ENCODE measurements at regions not wholly inside any gene's neighbourhood (a gene's known extent, or its start where the extent isn't known, plus 50 kb on each side); places are given as distances from the start of the nearest gene placed in this dataset.
A peak's percentile ranks its signal among the peaks of the same experiment; 100 is the strongest.
"Not testable (repeated sequence)": the region's sequence is repeated elsewhere in the genome, so short reads cannot be mapped to it uniquely, and the experiment has no call there.

DNA sequence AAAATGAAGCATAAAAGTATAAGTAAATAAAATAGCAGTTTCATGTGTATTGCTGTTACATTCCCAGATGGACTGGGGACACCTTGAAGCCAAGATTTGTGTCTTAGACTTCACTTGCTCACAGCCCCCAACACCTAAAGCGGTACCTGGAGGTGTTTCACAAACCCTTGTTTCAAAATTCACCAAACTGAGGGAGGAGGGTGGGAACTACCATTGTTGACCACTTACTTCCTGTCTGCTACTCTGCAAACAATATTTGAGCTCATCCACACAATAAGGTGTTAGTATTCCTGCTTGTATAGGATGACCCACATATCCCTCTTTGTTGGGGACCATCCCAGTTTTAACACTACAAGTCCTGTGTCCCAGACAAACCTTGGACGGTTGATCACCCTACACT is 115.9 kb upstream of the SYT6 start:
- no peak for DNase-seq

GRCh38 chr1:114263343-114263742 is 109.7 kb upstream of the SYT6 start:
- DNase-seq = no peak

- DNase-seq = no peak
Measured at GRCh38 chr1:114262337-114262736, 108.7 kb upstream of the SYT6 start.

DNA sequence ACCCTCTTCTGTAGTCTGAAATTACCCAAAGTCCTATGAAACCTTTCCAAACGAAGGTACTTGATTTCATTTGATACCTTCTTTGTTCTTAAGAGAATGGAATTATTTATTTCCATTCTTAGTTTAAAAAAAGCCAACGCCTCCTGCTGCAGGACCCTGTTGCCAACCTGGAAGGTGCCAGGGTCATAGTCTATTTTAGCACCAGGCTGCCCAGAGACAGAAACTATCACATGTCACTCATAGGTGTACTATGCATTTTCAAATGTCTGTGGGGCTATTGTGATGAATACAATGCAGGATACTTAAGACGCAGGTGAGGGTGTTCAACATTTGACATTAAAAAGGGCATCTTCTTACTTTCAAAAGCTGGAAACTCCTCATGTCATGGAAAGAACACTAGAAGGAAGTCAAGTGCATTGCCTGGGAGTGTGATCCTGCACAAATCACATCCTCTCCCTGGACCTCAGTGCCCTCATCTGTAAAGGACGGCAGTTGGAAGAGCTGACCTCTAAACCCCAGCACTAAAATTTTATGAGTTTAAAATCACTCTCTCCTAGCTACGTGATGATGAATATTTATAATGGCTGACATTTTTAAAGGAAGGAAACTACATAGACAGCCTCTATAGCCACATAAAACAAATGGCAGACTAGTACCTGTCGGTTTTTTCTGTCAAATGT is 107.3 kb upstream of the SYT6 start:
- DNase-seq = no peak

DNA sequence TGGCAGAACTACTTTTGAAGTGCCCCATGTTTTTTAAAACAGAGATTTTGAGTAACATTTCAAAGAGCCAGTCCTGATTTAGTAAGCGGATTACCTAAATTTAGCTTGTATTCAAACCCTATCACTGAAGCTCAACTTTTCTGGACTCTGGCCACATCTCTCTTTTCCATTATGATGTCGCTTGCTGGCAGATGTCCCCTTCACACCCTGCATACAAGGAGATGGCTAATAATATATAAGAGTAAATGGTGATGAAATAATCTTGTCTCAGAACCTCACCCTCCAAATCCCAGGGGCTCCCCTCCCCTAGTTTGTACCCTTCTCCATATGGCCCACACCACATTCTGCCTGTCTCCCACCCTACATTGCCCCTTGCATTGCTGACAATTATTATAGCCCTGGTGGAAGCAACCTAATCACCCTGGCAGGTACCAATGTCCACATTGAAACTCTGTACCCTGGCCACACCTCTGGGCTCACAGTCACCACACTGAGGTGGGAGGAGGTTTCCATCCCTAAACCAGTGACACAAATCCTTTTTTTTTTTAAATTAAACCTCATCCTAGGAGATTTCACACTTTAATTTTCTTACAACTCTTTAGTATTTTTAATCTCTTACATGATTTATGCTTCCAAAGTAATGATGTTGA is 106.0 kb upstream of the SYT6 start:
- no peak for DNase-seq

GRCh38 chr1:114258633-114259032 is 105.0 kb upstream of the SYT6 start:
- no peak for DNase-seq

- DNase-seq = no peak
Measured at GRCh38 chr1:114258074-114258473, 104.4 kb upstream of the SYT6 start.

DNA sequence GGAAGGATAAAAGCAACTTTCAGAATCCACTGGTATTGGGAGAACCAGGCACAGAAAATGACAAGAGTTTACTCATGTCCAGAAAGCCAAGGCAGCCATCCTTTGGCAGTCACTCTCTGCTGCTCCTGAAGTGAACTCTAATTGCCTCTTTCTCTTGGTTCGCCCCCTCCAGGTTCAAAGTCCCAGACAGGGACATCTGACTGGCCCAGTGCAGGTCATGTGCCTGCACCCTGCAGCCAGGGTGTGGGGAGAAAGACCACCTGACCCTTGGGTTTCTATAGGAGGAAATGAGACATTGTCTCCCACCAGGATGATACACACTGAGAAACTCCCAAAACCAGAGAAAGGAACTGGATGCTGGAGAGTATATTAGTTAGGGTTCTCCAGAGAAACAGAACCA is 103.9 kb upstream of the SYT6 start:
- DNase-seq = no peak

GRCh38 chr1:114253900-114254299 is 100.2 kb upstream of the SYT6 start:
- no peak for DNase-seq

GRCh38 chr1:114251573-114251939 is 97.9 kb upstream of the SYT6 start:
- no peak for DNase-seq

DNA sequence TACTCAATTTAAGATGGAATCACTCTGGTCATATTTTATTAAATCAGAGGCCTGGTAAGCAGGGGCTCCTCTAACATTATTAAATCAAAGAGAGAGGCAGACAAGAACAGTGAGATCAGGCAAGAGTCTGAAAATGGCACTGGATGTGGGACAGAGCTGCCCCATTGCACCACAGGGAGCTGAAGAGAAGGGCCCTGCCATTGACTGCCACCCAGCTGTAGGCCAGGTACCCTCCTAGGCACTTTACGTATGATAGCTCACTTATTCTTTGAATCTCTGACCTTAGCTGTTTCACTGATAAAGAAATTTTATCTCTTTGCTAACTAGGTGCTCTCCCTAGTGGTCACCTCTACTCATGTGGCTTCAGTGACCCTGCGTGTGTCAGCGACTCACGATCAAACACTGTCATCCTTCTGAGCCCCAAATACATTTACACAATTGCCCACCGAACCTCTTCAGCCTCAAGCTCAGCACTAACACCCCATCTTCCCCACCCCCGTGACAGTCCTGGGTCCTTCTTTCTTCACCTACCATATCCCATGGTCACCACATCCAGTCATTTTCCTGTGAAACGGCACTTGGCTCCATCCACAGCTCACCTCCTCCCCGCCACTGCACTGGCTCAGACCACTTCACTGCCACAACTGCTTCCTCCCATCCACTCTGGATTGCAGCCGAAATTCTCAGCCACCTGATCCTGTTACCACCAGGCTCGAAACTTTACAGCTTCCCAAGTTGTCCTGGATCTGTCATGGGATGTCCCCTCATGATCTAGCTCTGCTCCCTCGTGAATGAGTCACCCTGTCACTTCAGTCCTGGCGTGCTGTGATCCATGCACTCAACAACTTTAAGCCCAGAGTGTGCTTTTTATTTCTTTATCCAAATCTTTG is 97.3 kb upstream of the SYT6 start:
- DNase-seq = no peak

- no peak for DNase-seq
Measured at GRCh38 chr1:114249691-114250090, 96.0 kb upstream of the SYT6 start.

GRCh38 chr1:114248162-114248561 is 94.5 kb upstream of the SYT6 start:
- DNase-seq = no peak

DNA sequence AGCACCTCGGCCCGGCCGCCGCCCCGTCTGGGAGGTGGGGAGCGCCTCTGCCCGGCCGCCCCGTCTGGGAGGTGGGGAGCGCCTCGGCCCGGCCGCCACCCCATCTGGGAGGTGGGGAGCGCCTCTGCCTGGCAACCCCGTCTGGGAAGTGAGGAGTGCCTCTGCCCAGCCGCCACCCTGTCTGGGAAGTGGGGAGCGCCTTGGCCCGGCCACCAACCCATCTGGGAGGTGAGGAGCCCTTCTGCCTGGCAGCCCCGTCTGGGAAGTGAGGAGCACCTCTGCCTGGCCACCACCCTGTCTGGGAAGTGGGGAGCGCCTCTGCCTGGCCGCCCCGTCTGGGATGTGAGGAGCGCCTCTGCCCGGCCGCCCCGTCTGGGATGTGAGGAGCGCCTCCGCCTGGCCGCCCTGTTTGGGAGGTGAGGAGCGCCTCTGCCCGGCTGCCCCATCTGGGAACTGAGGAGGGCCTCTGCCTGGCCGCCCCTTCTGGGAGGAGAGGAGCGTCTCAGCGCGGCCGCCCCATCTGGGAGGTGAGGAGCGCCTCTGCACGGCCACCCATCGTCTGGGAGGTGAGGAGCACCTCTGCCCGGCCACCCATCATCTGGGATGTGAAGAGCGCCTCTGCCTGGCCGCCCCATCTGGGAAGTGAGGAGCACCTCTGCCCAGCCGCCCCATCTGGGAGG is 89.0 kb upstream of the SYT6 start:
- not testable (repeated sequence) for DNase-seq

GRCh38 chr1:114238053-114238452 is 84.4 kb upstream of the SYT6 start:
- no peak for DNase-seq

DNA sequence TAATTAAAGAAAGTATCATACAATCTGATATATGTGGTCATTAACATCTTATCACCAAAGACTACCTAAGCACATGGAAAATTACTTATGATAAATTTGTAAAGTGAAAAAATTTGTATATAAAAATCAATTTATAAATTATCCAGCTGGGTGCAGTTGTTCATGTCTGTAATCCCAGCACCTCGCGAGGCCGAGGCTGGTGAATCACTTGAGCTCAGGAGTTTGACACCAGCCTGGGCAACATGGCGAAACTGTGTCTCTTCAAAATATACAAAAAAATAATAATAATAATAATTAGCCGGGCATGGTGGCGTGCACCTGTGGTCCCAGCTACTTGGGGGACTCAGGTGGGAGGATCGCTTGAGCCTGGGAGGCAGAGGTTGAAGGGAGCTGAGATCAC is 82.8 kb upstream of the SYT6 start:
- DNase-seq = no peak

- no peak for DNase-seq
Measured at GRCh38 chr1:114235960-114236359, 82.3 kb upstream of the SYT6 start.

DNA sequence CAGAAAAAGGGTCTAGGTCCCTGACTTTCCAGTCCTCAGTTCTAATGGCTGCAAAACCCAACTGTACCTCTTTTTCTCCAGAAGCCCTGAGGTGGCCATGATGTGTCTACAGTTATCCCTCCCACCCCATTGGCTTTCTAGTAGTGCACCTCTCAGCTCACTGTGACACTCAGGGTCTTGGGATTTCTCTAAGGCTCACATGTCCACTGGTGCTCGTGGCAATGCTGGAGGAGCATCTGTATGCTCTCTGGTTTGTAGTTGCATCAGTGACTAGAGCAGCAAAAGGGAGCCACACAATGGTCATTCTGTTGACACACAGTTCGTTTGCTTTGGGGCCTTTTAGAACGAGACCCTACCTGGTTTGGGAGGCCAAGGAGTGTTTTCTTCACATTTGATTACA is 81.6 kb upstream of the SYT6 start:
- DNase-seq = no peak

DNA sequence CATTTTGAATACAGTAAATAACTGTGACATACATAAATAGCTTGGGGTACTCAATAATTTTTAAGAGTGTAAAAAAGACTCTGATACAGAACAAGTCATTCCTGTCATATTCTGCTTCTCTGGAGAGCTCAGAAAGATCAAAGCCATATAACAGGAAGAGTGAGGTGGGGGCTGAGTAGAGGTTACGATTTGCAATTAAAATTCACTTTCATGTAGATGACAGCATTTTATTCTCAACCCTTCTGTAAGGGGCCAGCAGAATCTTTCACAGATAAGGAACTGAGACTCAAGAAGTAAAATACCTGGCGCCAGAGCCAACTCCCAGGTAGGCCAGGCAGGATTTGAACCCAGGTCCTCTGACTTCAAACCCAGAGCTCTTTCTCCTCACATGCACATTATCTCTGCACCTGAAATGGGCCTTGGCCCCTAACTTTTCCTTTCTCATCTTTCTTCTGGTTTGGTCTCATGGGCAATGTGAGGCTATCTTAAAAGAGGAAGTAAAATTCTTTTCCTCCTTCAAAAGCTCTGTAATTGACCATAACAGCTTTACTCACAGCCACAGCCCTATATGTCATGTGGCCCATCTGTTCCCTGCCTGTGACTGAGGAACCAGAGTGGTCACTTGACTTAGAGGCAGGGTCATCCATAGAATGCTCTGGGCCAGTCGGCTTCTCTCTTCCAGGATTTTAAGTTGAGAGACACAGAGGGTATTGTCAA is 80.9 kb upstream of the SYT6 start:
- DNase-seq = peak in 3 of 56 donors; percentile 11 to 54 (median 15)

DNA sequence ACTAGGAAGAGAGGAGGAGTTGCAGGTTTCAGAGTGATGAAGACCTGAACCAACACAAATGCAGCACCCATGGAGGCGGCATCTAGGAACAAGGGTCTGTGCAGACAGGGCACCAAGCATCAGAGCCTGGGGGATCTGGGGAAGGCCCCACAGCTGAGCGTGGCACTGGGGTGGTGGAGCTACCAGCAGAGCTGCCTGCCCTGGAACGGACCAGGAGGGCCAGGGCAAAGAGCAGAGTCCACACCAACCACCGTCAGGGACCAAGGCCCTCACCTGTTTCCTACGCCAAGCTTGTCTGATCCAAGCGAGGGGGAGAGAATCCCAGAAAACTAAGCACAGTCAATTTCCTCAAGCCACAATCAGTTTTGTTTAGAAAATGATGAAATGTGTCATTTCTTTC is 79.0 kb upstream of the SYT6 start:
- DNase-seq = no peak

DNA sequence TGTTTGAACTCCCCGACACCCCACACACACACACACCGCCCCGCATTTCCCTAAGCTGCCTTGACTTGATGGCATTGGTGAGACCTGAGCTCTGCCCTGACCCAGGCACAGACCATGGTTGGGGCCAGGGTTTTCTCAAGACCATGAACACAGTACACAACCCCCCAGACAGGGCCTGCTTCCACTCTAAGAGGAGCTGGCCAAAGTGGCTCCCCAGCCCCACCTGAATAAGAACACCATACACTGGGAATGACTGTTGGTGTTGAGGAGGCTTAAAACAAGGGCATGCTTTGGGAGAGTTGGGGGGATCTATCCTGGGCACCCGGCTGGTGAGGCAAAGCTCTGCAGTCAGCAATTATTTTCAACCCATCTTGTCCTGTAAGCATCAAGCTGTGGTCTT is 77.6 kb upstream of the SYT6 start:
- no peak for DNase-seq
